BE2C (cell line): ENCODE measurements at regions not wholly inside any gene's neighbourhood (a gene's known extent, or its start where the extent isn't known, plus 50 kb on each side); places are given as distances from the start of the nearest gene placed in this dataset.

ENCODE experiments used
- DNase-seq: peaks from one replicate; pipeline ENCODE4 v3.0.0-alpha.2; 2020
- H3K27me3 ChIP-seq: fragments of 250-450 bp; sonication (Bioruptor Pico); 2 replicates; pipeline ENCODE4 v1.5.1; 2020; ENCODE audit warnings: mild to moderate bottlenecking
- H3K36me3 ChIP-seq: fragments of 250-450 bp; sonication (Bioruptor Pico); 2 replicates; pipeline ENCODE4 v1.5.1; 2020; ENCODE audit warnings: mild to moderate bottlenecking
- H3K4me1 ChIP-seq: fragments of 250-450 bp; sonication (Bioruptor Pico); 2 replicates; pipeline ENCODE4 v1.5.1; 2020
- H3K4me3 ChIP-seq: 2 replicates; pipeline ENCODE4 v1.5.1; 2011; ENCODE audit warnings: low read depth, low read length
- H3K9me3 ChIP-seq: fragments of 250-450 bp; sonication (Bioruptor Pico); 2 replicates; pipeline ENCODE4 v1.5.1; 2020
- TF ChIP-seq, protein P1 (sequence below): IDR thresholded peaks from 2 replicates; pipeline ENCODE4 v1.5.1; 2012; ENCODE audit warnings: mild to moderate bottlenecking, low read depth, low read length

GRCh38 chr7:12080006-12080405 is 131.1 kb upstream of the TMEM106B start:
- TF ChIP-seq, protein P1, sequence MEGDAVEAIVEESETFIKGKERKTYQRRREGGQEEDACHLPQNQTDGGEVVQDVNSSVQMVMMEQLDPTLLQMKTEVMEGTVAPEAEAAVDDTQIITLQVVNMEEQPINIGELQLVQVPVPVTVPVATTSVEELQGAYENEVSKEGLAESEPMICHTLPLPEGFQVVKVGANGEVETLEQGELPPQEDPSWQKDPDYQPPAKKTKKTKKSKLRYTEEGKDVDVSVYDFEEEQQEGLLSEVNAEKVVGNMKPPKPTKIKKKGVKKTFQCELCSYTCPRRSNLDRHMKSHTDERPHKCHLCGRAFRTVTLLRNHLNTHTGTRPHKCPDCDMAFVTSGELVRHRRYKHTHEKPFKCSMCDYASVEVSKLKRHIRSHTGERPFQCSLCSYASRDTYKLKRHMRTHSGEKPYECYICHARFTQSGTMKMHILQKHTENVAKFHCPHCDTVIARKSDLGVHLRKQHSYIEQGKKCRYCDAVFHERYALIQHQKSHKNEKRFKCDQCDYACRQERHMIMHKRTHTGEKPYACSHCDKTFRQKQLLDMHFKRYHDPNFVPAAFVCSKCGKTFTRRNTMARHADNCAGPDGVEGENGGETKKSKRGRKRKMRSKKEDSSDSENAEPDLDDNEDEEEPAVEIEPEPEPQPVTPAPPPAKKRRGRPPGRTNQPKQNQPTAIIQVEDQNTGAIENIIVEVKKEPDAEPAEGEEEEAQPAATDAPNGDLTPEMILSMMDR, result no peak
- H3K27me3 ChIP-seq, result no peaks in the 10 kb centered on the region
- H3K36me3 ChIP-seq, result no peaks in the 10 kb centered on the region

DNA sequence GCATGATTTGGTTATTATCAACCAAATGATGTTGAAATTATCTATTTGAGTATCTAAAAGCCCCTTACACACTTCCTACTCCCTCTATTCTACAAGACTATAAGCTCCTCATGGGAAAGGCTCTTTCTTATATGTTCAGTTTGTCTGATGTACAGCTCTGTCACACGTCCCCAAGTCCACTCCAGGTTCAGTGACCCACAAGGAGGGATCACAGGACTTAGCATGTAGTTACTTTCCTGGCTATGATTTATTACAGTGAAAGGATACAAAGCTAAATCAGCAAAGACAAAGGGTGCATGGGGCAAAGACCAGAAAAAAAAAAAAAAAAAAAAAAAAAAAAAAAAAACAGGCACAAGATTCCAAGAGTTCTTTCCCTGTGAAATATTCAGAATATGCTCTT is 125.6 kb upstream of the TMEM106B start:
- no peak overlapping the region for H3K4me3 ChIP-seq
- no peaks in the 10 kb centered on the region for H3K27me3 ChIP-seq
- H3K9me3 ChIP-seq, result no peaks in the 10 kb centered on the region
- TF ChIP-seq, protein P1, result no peak
- no peak for DNase-seq
- peaks cover 1% of the 10 kb centered on the region; the same call in 1 of the 2 replicates for H3K4me1 ChIP-seq
- no peaks in the 10 kb centered on the region for H3K36me3 ChIP-seq

More at GRCh38 chr7:12080006-12080405, 131.1 kb upstream of the TMEM106B start:
- H3K4me3 ChIP-seq, result no peak overlapping the region
- no peak for DNase-seq
- no peaks in the 10 kb centered on the region; the same call in 1 of the 2 replicates for H3K4me1 ChIP-seq
- H3K9me3 ChIP-seq, result no peaks in the 10 kb centered on the region

DNA sequence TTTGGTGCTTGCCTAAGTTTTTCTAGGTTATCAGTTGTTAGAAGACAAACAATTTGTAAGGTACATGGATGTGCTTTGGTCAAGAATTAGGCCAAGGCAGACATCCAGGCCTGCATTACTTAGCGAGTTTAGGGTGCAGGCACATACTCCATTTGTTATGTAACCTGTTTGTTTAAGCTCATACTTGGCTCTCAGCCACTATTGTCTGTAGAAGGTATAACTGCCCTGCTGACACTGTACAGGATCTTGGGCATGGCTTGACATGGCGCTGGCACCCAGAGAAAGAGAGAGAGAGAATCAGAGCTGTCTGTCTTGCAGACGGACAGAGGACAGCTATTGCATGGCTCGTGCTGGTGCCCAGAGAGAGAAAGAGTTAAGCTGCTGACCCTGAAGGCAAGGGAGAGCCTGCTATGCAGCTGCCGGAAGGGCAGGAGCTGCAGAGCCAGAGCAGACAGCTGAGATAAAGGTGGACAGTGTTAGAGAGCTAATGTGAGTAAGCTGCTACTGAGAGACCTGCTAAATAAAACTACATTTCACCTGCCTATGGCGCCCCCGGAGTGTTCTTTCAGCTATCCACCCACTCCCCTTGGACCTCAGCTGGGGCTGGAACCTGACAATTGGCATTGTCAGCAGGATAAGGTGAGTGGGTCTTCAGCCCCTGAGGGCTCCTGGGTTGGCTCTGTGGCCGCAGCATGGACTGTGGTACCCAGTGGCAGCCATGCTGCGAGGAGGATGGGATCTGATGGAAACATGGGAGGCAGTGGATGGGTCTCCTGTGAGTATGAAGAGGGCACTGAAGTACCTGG is 120.9 kb upstream of the TMEM106B start:
- Histone ChIP-seq H3K27me3 (no peaks in the 10 kb centered on the region), H3K4me3 (peak overlapping the region; percentile 64), H3K36me3 (no peaks in the 10 kb centered on the region; the same call in 1 of the 2 replicates), H3K4me1 (peaks cover 22% of the 10 kb centered on the region), H3K9me3 (no peaks in the 10 kb centered on the region)
- TF ChIP-seq, protein P1, result no peak
- peak; percentile 71 for DNase-seq

- Histone ChIP-seq H3K27me3 (no peaks in the 10 kb centered on the region), H3K4me3 (peak overlapping the region; percentile 64), H3K9me3 (no peaks in the 10 kb centered on the region), H3K36me3 (no peaks in the 10 kb centered on the region; the same call in 1 of the 2 replicates), H3K4me1 (peaks cover 22% of the 10 kb centered on the region)
- TF ChIP-seq, protein P1, result no peak
- DNase-seq, result peak; percentile 51
These were observed 120.3 kb upstream of the TMEM106B start for GRCh38 chr7:12090757-12091221.

GRCh38 chr7:12091231-12091630 is 119.9 kb upstream of the TMEM106B start:
- Histone ChIP-seq H3K4me3 (peak overlapping the region; percentile 64), H3K36me3 (no peaks in the 10 kb centered on the region; the same call in 1 of the 2 replicates), H3K27me3 (no peaks in the 10 kb centered on the region), H3K9me3 (no peaks in the 10 kb centered on the region), H3K4me1 (peaks cover 22% of the 10 kb centered on the region)
- TF ChIP-seq, protein P1, result no peak
- peak; percentile 74 for DNase-seq
